Posterior vena cava (tissue), 2 donors: ENCODE measurements at regions not wholly inside any gene's neighbourhood (a gene's known extent, or its start where the extent isn't known, plus 50 kb on each side); places are given as distances from the start of the nearest gene placed in this dataset.
"Not testable (repeated sequence)": the region's sequence is repeated elsewhere in the genome, so short reads cannot be mapped to it uniquely, and the experiment has no call there.

ENCODE experiments used
- DNase-seq: peaks from one replicate; pipeline ENCODE4 v3.0.0-alpha.2; 2020; ENCODE audit warnings: low spot score
- intact Hi-C, 2 donors: fragments of 100-400 bp; cut with DNase I; formaldehyde crosslinking; loops; one replicate each; pipeline versions ENCODE4 v1.14.1 to v1.14.2; 2022 to 2023
- donor health status: DM: yes; HTN: yes; CAD: no.
- donor health status: DM: yes; HTN: yes; CAD: no.

GRCh38 chr20:56689318-56689717 is 60.2 kb downstream of the TFAP2C start:
- intact Hi-C loops, result loop anchor here in 1 of 2 donors (1.0 kb wide), 1 partner anchor 29 kb away; no protein-coding TSS in a partner anchor
- no peak for DNase-seq

GRCh38 chr20:56689852-56690485 is 60.9 kb downstream of the TFAP2C start:
- intact Hi-C loops, result loop anchor here in 1 of 2 donors (1.0 kb wide), 1 partner anchor 30 kb away; no protein-coding TSS in a partner anchor
- no peak for DNase-seq

- no peak for DNase-seq
- intact Hi-C loops, result no loop called here
These were observed 61.5 kb downstream of the TFAP2C start for GRCh38 chr20:56690531-56691175.

GRCh38 chr20:56691325-56691998 is 62.4 kb downstream of the TFAP2C start:
- DNase-seq, result no peak
- intact Hi-C loops, result no loop called here

- intact Hi-C loops, result no loop called here
- DNase-seq, result no peak
These were observed 64.1 kb downstream of the TFAP2C start for GRCh38 chr20:56693217-56693616.

GRCh38 chr20:56697476-56697875 is 68.4 kb downstream of the TFAP2C start:
- intact Hi-C loops, result no loop called here
- no peak for DNase-seq

GRCh38 chr20:56698297-56698696 is 69.2 kb downstream of the TFAP2C start:
- intact Hi-C loops, result no loop called here
- DNase-seq, result no peak

- intact Hi-C loops, result no loop called here
- no peak for DNase-seq
These were observed 69.6 kb downstream of the TFAP2C start for GRCh38 chr20:56698749-56699148.

- no peak for DNase-seq
- intact Hi-C loops, result no loop called here
These were observed 74.1 kb downstream of the TFAP2C start for GRCh38 chr20:56702931-56703840.

GRCh38 chr20:56706867-56707360 is 77.8 kb downstream of the TFAP2C start:
- intact Hi-C loops, result no loop called here

GRCh38 chr20:56708991-56709390 is 79.9 kb downstream of the TFAP2C start:
- no peak for DNase-seq
- intact Hi-C loops, result loop anchor here in 1 of 2 donors (1.0 kb wide), 1 partner anchor 25 kb away; no protein-coding TSS in a partner anchor

More at GRCh38 chr20:56706867-56707360, 77.8 kb downstream of the TFAP2C start:
- DNase-seq, result no peak

- intact Hi-C loops, result no loop called here
- no peak for DNase-seq
These were observed 81.0 kb downstream of the TFAP2C start for GRCh38 chr20:56710125-56710524.

- intact Hi-C loops, DNase-seq: not testable (repeated sequence)
These were observed 81.5 kb downstream of the TFAP2C start for GRCh38 chr20:56710577-56710976.

GRCh38 chr20:56711018-56711417 is 81.9 kb downstream of the TFAP2C start:
- intact Hi-C loops, result no loop called here
- DNase-seq, result no peak

GRCh38 chr20:56715309-56715708 is 86.2 kb downstream of the TFAP2C start:
- intact Hi-C loops, result no loop called here
- DNase-seq, result no peak

- intact Hi-C loops, result no loop called here
- DNase-seq, result no peak
These were observed 86.9 kb downstream of the TFAP2C start for GRCh38 chr20:56715902-56716519.

GRCh38 chr20:56716806-56717205 is 87.7 kb downstream of the TFAP2C start:
- intact Hi-C loops, result no loop called here

GRCh38 chr20:56718816-56719215 is 89.7 kb downstream of the TFAP2C start:
- intact Hi-C loops, result no loop called here
- no peak for DNase-seq

More at GRCh38 chr20:56716806-56717205, 87.7 kb downstream of the TFAP2C start:
- no peak for DNase-seq
